HG03280 (cell line): ENCODE measurements at regions not wholly inside any gene's neighbourhood (a gene's known extent, or its start where the extent isn't known, plus 50 kb on each side); places are given as distances from the start of the nearest gene placed in this dataset.

Experiments used
- ATAC-seq: cut with Tn5 transposase; IDR thresholded peaks from one replicate; pipeline ENCODE4 v1.9.1; 2021; ENCODE audit warnings: mild to moderate bottlenecking, moderate library complexity; ENCODE audit not compliant: unreplicated experiment

GRCh38 chr9:81214975-81215374 lies 474.4 kb downstream of the TLE1 start:
- no peak for ATAC-seq

GRCh38 chr9:81213456-81213855 lies 475.9 kb downstream of the TLE1 start:
- no peak for ATAC-seq

- no peak for ATAC-seq
Measured at GRCh38 chr9:81211741-81212140, 477.6 kb downstream of the TLE1 start.

GRCh38 chr9:81207651-81208050 lies 481.7 kb downstream of the TLE1 start:
- no peak for ATAC-seq

GRCh38 chr9:81202292-81202691 lies 487.1 kb downstream of the TLE1 start:
- ATAC-seq, result no peak

- no peak for ATAC-seq
Measured at GRCh38 chr9:81195206-81195605, 494.1 kb downstream of the TLE1 start.

GRCh38 chr9:81193362-81194339 lies 495.7 kb downstream of the TLE1 start:
- no peak for ATAC-seq

GRCh38 chr9:81191222-81191621 lies 498.1 kb downstream of the TLE1 start:
- ATAC-seq, result no peak

- no peak for ATAC-seq
Measured at GRCh38 chr9:81190659-81191058, 498.7 kb downstream of the TLE1 start.

GRCh38 chr9:81183761-81184160 lies 505.6 kb downstream of the TLE1 start:
- ATAC-seq, result no peak

- no peak for ATAC-seq
Measured at GRCh38 chr9:81182431-81182830, 506.9 kb downstream of the TLE1 start.

- no peak for ATAC-seq
Measured at GRCh38 chr9:81174023-81174422, 515.3 kb downstream of the TLE1 start.

- no peak for ATAC-seq
Measured at GRCh38 chr9:81171689-81172088, 517.7 kb downstream of the TLE1 start.

- no peak for ATAC-seq
Measured at GRCh38 chr9:81162361-81162760, 527.0 kb downstream of the TLE1 start.

GRCh38 chr9:81156381-81156780 lies 533.0 kb downstream of the TLE1 start:
- ATAC-seq, result no peak

- no peak for ATAC-seq
Measured at GRCh38 chr9:81150016-81150625, 539.2 kb downstream of the TLE1 start.

- no peak for ATAC-seq
Measured at GRCh38 chr9:81146684-81147337, 542.5 kb downstream of the TLE1 start.

GRCh38 chr9:81146241-81146640 lies 543.1 kb downstream of the TLE1 start:
- ATAC-seq, result no peak

GRCh38 chr9:81145331-81145963 lies 543.9 kb downstream of the TLE1 start:
- ATAC-seq, result no peak

GRCh38 chr9:81141961-81142360 lies 547.4 kb downstream of the TLE1 start:
- no peak for ATAC-seq

GRCh38 chr9:81137976-81138568 lies 551.3 kb downstream of the TLE1 start:
- no peak for ATAC-seq
